Occipital lobe (tissue), 1 donor: ENCODE measurements at regions not wholly inside any gene's neighbourhood (a gene's known extent, or its start where the extent isn't known, plus 50 kb on each side); places are given as distances from the start of the nearest gene placed in this dataset.
"Not testable (repeated sequence)": the region's sequence is repeated elsewhere in the genome, so short reads cannot be mapped to it uniquely, and the experiment has no call there.

Experiments
- DNase-seq: peaks from one replicate; lab custom pipeline; 2025; lab: John Stamatoyannopoulos, UW

DNA sequence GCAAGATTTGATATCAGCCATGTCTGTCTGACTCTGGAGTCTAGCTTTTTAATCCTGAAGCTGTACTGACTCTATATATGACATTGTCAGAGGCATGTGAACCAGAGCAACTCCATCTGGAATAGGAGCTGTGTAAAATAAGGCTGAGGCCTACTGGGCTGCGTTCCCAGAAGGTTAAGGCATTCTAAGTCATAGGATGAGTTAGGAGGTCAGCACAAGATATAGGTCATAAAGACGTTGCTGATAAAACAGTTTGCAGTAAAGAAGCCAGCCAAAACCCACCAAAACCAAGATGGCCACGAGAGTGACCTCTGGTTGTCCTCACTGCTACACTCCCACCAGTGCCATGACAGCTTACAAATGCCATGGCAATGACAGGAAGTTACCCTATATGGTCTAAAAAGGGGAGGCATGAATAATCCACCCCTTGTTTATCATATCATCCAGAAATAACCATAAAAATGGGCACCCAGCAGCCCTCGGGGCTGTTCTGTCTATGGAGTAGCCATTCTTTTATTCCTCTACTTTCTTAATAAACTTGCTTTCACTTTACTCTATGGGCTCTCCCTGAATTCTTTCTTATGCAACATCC, 172.7 kb upstream of the KRR1 start:
- not testable (repeated sequence) for DNase-seq

DNA sequence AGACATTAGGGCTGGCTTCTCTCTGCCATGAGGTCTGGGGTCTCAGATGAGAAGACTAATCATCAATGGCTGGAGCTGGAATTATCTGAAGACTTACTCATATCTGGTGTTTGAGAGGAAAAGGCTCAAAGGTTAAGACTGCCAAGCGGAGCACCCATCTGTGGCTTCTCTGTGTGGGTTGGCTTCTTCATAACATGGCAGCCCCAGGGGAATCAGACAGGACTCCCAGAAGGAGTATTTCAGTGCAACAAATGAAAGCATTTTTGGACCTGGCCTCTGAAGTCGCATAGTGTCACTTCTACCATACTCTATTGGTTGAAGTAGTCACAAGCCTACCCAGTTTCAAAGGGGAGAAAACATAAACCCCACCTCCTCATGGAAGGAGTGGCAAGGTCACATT, 171.8 kb upstream of the KRR1 start:
- DNase-seq = no peak

DNA sequence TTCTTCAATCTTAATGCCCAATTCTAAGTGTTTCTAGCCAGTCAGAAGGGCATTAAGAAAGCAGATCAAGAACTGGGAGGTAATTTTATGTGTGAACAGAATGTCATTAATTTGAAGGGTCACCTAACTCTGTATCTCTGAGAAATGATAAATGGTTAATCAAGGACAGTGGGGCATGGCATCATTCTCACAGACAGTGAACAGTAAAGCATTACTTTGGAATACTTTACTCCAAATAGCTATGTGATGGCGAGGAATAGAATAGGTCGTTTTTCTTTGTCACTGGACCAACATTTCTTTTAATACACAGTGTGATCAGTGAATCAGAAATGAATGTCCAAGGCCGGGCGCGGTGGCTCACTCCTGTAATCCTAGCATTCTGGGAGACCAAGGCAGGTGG, 166.1 kb upstream of the KRR1 start:
- no peak for DNase-seq

DNA sequence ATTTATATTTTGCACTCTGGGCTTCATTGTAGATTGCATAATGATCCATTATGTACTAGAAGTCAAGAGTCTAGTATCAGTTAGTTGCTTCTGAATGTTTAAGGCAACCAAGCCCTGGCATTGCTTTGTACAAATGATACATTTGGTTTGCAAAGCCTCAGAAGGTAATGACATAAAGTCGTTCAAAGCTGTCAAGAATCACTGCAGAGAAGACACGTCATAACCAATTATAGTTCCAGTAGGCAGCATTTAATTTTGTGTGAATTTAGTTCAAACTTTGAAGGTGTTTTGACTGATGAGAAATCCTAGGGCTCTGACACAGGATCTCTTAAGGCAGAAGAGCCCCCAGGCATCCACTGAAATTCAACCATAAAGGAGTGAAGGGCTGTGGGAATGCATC, 163.0 kb upstream of the KRR1 start:
- DNase-seq = no peak

DNA sequence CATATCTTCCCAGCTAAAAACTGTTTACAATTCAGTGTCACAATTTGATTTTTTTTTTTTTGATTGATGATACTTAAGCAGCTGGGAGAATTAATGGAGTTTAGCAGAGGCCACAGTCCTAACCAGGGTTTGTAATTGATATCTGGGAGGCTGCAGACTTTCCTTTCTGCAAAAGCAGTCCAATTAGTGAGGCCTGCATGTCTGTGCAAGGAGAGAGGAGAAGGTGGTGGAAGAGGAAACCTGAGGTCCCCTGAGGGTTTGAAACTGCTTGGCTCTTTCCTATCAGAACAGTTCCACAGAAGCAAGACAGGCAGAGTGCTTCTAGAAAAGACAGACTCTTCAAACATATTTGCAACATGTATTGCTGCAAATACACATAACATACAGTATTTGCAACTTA, 160.8 kb upstream of the KRR1 start:
- no peak for DNase-seq

DNA sequence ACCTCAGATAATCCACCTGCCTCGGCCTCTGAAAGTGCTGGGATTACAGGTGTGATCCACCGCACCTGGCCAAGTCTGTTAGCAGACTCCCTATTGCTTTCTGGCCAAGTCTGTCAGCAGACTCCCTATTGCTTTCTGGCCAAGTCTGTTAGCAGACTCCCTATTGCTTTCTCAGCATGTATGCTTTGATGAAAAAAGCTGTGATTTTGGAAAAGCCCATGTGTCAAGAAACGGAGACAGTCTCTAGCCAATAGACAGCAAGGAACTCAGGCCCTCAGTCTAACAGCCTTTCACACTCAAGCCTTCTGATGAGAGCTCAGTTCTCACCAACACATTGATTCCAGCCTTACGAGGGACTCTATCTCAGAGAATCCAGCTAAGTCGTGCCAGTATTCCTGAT, 158.8 kb upstream of the KRR1 start:
- no peak for DNase-seq

DNA sequence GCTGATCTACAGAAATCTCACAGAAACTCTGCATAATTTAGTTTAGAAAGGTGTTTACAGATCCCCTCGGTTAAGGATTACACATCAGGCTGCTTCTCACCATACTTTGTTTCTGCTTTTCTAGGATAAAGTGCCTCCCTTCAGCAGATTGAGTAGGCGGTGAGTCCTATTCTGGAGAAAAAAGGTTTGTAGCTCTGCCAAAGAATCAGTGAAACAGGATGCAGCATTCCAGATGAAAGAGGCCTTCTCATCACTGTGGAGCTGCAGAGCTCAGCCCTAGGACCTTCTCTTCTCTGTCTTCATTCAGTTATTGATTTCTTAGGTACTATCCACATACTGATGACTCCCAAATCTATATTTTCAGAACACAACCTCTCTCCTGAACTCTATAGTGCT, 155.5 kb upstream of the KRR1 start:
- peak; percentile 10 for DNase-seq

DNA sequence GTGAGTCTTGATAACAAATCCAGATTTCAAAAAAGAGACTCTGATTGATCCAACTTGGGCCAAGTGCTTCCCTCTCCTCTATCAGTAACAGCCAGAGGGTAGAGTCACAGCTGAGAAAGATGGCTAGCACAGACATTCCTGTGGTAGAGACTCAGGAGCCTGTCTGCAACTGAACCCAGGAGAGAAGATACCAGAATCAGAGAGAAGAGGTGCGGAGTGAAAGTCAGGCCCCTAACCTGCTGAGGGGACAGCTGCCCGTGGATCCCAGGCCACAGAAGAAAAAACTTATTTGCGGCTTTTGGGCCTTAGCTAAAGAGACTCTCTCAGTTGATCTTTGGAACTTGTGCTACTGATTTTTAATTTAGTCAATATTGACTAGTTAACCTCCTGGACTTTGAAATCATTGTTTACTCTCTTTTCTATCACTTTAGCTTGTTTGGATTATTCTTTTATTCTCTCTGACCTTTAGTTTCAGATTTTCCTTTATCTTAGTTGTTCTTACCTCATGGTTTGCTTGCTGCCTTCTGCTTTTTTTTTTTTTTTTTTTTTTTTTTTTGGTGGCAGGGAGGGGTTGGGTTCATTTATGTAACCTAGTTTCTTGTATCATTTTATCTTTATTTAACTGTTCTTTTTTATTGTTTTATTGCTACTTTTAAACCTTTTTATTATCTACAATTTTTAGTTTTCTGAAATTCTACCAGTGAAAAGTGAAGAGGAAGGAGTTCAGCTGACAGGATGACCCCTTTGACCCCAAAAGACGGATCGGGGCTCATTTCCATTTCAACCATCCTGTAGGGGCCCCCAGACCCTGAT, 154.9 kb upstream of the KRR1 start:
- DNase-seq = no peak

DNA sequence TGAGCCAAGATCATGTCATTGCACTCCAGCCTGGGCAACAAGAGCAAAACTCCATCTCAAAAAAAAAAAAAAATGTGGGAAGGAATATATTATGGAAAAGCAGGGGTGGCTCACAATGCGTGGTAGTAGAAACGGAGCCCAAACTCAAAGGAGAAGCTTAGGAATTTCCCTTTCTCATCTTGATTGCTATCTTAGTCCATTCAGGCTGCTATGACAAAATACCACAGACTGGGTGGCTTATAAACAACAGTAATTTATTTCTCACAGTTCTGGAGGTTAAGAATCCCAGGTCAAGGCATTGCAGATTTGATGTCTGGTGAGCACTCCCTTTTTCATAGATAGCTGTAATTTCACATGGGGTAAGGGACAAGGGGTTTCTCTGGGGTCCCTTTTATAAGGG, 153.8 kb upstream of the KRR1 start:
- DNase-seq = no peak

DNA sequence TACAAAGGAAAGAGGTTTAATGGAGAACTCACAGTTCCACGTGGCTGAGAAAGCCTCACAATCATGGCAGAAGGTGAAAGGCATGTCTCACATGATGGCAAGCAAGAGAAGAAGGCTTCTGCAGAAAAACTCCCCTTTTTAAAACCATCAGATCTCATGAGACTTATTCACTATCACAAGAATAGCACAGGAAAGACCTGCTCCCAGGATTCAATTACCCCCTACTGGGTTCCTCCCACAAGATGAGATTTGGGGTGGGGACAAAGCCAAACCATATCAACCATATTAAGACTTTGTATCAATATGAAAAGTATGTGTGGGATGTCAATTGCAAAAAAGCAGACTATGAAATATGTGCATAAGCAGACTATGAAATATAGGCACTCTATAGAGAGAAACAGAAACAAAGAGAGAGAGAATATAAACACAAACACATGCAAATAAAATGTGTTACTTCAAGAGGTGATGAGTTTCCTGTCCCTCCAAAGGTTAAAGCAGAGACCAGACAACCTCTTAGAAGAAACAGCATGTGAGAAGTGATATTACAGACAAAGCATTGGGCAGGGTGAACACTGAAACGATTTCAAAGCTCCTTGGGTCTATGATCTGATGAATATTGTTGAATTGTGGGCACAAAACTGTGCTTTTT, 151.2 kb upstream of the KRR1 start:
- DNase-seq = no peak

DNA sequence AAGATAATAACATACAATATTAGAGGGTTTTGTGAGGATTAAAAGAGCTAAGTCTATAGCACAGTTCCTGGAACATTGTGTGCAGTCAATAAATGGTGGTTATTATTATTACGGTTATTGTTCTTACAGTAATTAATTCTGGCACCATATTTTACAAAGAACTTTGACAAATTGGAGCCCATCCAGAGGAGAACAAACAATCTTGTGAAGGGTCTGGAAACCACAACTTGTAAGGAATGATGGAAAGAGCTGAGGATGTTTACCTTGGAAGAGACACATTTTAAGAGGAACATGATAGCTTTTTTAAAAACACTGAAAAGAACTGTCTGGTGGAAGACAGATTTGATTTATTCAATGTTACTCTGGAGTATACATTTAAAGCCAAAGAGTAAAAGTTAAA, 150.5 kb upstream of the KRR1 start:
- no peak for DNase-seq

DNA sequence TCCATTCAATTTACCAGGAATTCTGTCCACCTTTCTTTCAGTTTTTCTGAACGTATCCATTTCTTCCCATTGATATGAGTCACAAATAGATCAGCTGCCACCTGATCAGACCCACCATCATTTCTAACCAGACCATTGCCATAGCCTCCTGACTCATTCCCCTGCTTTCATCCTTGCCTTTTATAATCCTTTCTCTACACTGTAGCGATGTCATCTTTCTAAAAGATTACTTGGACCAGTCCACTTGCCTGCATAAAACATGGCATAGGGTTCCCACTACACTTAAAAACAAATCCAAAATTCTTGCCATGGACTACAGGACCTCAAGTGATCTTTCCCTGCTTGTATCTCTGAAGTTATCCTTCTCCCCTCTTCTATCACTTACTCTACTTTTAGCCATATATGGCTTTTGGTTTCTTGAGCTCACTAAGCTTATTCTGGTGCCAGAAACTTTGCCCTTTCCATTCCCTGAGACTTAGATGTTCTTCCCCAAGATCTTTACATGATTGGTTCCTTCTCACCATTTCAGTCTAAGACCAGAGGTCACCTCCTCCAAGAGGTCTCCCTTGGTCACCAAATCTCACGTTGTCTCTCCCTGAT, 149.5 kb upstream of the KRR1 start:
- DNase-seq = no peak

DNA sequence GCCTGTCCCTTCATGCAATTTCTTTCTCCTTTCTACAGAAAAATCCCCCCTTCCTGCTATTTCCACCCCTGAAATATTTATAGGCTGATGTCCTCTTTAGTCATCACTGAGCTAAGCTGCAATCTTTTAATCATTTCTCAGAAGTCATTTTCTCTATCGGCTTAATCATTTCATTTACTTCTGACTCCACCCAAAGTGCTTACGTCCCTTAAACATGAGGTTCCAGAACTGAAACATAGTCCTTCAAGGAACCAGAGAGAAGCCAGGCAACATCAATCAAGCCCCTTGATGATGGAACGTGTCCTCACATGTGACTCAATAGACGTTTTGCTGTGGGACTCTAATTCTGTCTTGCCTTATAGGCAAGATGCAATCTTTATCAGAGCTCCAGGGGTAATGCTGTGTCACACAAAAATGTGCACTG, 148.7 kb upstream of the KRR1 start:
- no peak for DNase-seq

DNA sequence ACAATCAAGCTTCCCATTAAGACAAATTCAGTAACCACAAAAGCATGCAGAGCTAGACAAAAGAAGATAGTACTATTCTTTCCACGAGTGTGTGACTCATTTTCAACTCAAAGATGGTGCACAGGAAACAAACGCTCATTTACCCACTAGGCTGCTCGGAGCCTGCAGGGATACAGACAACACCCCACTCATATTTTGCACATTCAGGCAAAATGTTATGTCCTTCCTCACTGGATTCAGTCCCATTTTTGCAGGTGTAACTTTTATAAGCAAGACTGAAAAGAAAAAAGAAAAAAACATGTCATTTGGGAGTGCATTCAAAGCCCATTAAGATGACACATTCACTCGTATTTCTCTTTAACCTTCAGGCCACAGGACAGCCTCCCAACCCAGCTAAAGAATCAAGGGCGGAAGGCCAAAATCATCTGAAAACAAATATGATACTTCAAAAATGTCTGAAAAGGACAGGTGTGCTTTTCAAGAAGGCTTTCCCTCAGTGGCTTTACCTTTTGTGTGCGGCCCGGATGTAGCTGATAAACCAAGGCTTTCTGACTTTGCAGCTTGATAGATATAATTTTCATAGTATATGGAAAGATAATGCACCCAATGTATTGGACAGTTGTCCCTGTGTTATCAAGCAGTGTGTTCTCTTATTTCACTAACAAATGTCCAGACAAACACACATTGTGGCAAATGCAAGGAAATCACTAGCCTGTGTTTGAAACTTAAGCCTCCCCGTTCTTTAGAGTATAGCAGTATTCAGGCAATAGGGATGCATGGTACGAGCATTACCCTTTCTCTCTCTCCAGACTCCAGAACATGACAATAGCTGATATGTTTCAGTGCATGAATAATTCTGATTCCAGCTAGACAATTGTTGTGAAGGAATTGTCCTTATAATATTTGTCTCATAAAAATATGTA, 147.8 kb upstream of the KRR1 start:
- peak; percentile 20 for DNase-seq

DNA sequence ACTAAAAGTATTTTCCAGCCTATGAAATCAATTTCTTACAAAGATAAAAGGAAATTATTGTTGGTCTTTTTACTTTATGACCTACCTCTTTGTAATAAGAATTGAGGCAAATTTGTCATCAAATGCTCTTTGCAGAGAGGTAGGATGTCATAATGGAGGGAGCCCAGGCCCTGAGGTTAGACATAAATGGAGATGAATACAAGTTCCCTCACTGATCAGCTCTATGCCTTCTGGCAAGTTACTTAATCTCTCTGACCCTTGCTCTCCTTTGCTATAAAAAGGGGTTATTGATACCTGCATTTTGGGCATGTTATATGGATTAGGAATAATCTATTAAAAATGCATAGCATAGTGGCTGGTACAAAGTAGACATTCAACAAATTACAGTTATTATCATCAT, 146.9 kb upstream of the KRR1 start:
- no peak for DNase-seq

DNA sequence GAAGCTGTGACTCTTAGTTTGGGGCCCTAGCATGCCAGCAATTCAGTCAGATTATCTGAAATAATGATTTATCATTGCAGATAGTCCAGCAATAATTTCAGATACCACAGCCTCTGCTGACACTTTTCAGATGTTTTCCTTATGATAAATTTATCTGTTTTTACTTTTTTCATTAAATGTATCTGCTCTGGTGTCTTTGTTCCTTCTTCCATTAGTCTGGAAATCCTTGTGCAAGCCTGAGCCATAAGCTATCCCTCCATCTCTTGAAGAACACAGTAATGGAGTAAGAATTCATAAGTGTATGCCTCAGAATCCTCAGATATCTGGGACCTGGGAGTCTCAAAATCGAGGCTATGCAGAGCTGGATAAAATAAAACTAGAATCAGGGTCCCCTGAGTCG, 146.4 kb upstream of the KRR1 start:
- DNase-seq = no peak

DNA sequence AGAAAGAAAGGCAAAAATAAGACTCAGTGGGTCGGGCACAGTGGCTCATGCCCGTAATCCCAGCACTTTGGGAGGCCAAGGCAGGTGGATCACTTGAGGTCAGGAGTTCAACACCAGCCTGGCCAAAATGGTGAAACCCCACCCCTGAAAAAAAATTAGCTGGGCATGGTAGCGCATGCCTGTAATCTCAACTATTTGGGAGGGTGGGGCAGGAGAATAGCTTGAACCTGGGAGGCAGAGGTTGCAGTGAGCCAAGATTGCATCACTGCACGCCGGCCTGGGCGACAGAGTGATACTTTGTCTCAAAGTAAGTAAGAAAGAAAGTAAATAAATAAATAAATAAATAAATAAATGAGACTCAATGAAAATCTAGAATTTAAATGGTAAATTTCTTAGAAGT, 145.9 kb upstream of the KRR1 start:
- not testable (repeated sequence) for DNase-seq

DNA sequence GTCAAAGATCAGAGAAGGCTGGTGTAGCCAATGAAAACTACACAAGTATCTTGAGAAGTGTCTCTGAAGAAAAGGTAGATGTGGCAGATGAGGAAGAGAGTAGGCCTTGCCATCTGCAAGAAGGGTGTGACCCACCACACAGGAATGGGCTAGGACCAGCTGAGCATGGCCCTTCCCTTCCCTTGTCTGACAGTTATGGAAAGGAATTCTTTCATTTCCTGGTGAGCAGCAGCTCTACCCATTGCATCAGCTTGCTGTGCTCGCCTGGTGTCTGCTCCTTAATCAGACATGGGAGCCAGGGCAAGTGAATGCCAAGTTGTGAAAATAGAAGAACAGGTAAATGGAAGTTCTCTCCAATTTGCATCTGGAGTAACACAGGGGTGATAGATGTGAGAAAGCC, 145.2 kb upstream of the KRR1 start:
- DNase-seq = no peak

DNA sequence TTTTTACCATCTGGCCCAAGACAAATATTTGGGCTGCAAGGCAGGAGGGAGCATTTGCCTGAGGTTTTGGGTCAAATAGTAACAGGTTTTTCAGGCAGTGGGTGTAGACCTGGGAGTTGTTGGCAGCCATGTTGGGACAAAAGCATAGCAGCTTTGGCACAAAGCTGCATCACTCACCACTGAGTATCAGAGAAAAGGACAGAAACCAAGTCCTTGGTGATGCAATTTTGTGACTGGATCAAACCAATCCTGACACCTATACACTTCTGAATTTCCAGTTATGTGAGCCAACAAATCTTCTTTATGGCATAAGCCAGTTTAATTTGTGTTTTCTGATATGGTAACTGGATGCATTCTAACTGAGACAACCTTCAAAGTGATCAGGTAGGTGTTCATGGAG, 144.8 kb upstream of the KRR1 start:
- DNase-seq = no peak

DNA sequence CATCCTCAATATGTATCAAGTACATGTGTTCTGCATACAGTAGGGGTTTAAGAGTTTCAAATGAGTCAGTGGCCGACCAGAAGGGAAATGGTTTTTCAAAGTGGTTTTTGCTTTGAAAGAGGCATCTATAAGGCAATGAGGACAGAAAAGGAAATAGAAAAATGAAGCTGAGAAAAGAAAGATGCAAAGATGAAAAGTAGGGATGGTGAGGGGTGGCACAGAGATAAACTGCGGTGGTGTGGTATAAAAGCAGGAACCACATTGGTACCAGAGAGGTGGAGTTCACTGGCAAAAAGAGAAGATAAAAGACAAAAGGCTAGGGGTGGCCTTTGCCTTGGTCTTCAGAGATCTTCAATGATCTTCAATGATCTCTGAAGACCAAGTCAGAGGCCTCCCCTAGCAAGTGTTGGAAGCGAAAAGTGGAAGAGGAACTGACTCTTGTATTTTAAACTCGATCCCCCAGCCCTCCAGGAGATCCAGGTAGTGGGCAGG, 144.0 kb upstream of the KRR1 start:
- no peak for DNase-seq

DNA sequence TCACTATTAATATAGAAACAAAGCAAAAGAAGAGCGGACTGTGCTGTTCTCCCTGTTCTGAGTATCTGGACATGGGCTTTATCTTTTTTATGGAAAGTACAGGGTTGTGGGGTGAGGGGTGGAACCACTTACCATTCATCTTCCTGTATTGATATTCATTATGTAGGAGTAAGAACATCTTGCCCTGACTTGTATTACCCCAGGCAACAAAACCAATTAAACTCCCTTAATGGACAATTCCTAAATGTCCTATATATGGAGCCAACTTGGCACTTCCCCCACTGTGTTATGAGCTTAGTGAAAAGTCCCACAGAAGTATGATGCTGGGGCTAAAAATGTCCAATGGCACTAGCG, 139.9 kb upstream of the KRR1 start:
- no peak for DNase-seq
